HG03159 (cell line): ENCODE measurements at regions not wholly inside any gene's neighbourhood (a gene's known extent, or its start where the extent isn't known, plus 50 kb on each side); places are given as distances from the start of the nearest gene placed in this dataset.

Experiments
- ATAC-seq: cut with Tn5 transposase; IDR thresholded peaks from one replicate; pipeline ENCODE4 v1.9.1; 2021; ENCODE audit warnings: mild to moderate bottlenecking, moderate library complexity; ENCODE audit not compliant: unreplicated experiment

DNA sequence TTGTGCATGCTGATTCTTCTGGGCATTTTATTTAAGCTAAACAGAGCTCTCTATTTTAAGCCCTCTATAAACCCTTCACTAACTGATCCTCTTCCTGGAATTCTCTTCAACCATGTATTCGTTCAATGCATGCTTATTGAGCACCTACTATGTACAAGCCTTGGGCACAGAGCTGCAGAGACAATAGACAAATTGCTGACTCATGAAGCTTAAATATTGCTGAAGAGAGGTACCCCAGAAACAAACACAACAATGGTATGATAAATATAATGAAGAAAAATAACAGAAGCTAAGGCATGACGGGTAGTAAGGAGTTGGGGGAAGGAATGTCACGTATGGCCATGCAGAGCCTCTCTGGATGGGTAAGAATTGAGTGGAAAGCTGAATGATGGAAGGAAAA lies 222.2 kb downstream of the PPARGC1A start:
- ATAC-seq: no peak

DNA sequence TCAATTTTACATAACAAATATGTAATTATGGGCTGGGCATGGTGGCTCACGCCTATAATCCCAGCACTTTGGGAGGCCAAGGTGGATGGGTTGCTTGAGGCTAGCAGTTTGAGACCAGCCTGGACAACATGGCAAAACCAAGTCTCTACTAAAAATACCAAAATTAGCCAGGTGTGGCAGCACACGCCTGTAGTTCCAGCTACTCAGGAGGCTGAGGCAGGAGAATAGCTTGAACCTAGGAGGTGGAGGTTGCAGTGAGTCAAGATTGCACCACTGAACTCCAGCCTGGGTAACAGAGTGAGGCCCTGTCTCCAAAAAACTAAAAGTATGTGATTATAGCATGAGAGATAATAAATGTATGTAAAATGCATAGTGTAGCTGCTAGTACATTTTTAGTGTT lies 229.0 kb downstream of the PPARGC1A start:
- no peak for ATAC-seq

- ATAC-seq: no peak
Observed at GRCh38 chr4:23654791-23655190, 235.1 kb downstream of the PPARGC1A start.

GRCh38 chr4:23648854-23649596 lies 240.8 kb downstream of the PPARGC1A start:
- ATAC-seq: no peak

GRCh38 chr4:23635468-23635867 lies 254.4 kb downstream of the PPARGC1A start:
- no peak for ATAC-seq

- ATAC-seq: no peak
Observed at GRCh38 chr4:23631255-23631950, 258.4 kb downstream of the PPARGC1A start.

- ATAC-seq: no peak
Observed at GRCh38 chr4:23630110-23630509, 259.7 kb downstream of the PPARGC1A start.

DNA sequence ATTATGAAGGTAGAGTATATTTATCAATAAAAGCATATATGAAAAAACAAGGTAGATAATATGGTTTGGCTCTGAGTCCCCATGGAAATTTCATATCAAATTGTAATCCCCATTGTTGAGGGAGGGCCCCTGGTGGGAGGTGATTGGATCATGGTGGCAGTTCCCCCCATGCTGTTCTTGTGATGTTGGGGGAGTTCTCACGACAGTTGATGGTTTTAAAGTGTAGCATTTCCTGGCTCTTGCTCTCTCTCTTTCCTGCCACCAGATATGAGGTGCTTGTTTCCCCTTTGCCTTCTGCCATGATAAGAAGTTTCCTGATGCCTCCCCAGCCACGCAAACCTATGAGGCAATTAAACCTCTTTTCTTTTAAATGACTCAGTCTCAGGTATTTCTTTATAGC lies 260.4 kb downstream of the PPARGC1A start:
- no peak for ATAC-seq

DNA sequence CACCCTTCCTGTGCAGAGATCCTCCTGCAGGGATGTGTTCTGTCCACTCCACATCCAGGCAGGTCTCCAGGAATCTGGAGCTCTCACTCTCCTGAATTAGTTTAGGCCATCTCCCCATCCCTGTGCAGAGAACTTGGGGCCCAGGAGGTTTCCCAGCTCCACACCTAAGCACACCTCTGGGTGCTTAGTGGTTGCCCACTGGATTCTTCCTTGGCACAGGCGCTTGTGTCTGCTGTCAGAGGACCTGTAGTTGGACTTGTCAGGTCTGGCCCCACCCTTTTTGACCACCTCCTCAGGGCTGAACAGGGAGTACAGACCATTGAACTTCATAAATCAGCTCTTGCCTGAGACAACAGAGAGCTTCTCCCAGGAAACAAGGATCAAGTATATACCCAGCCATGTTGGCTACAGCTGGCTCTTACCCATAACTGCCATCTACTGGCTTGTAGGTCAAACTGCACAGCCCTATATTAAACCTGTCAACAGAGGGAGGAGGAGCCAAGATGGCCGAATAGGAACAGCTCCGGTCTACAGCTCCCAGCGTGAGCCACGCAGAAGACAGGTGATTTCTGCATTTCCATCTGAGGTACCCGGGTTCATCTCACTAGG lies 275.5 kb downstream of the PPARGC1A start:
- ATAC-seq: no peak

GRCh38 chr4:23613782-23614181 lies 276.1 kb downstream of the PPARGC1A start:
- no peak for ATAC-seq

DNA sequence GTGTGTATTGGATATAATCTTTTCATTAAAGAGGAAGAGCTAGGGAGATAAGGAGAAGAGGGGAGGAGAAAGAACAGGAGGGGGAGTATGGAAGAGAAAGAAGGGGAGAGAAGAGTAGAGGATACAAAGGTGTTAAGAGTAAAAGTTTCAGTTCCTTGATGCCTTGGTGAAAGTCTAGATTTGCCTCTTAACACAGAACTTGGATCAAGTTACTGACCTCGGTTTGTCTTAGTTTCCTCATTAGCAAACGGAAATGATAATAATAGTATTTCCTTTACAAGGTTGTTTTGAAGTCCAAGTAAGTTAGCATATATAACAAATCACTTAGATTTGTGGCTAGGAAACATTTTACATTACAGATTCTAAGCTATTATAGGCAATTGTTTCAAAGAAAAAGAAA lies 287.1 kb downstream of the PPARGC1A start:
- ATAC-seq: no peak

DNA sequence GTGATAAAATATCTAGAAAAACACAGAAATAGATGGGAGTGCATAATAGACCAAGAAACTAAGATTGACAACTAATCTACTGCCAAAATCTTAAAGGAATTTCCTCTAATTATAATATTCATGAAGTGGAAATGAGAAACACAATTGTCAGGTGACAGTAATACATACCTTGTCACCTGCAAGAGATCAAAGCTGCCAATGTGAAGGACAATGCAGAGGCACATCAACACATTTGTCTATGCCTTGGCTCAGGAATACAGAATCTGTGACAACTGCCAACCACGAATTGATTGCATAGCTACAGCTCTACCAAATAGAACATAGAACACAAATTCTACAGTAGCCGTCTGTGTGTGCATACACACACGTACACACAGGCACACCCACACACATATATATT lies 295.7 kb downstream of the PPARGC1A start:
- no peak for ATAC-seq

- ATAC-seq: no peak
Observed at GRCh38 chr4:23590431-23590830, 299.4 kb downstream of the PPARGC1A start.

- no peak for ATAC-seq
Observed at GRCh38 chr4:23584024-23584423, 305.8 kb downstream of the PPARGC1A start.

DNA sequence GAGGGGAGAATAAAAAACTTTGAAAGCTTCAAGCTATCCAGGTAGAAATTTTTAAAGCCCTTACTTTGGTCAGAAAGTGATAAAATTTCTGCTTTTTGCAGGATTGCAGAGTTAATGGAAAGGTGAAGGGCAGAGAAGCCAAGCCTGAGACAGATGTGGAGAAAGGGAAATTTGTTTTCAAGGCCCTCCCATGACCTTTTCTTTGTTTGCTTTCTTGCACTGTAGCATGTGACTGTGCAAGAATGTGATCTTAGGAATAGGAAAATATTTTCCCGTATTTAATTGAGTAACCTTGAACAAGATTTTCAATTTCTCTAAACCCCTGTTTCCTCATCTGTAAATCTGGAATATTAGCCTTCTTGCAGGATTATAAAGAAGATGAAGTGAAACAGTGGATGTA lies 307.2 kb downstream of the PPARGC1A start:
- no peak for ATAC-seq

DNA sequence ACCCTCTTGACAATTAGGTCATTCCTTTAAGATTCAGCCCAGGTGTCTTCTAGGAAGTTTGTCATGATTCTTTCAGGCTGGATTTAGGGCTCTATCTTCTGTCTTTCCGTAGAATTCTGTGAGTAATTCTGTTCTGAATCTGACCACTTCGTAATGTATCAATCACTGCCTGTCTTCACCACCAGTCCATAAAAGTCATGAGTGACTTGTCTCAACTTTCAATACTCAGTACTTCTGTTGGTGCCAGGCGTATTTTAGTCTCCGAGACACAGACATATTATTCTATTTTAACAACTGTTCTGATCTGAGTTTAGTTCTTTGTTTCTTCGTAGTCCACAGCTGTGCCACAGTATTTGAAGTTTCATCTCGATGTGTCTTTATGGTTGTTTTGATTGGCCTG lies 310.7 kb downstream of the PPARGC1A start:
- no peak for ATAC-seq

DNA sequence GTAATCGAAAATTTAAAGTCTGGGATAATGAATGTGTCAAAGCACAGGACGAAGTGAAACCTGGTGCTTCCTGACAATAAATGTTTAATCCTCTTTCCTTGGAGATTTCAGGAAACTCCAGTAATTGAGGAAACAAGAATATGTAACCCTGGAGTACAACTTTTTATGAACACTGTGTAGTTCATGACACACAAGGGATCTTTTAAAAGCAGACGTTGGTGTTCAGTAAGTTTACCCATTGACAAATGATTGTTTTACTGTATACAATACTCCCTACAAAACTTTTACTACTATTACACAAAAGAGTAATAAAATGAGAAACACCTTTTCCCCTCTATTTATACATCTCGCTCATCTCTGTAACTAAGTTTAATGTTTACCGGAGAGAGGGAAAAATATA lies 312.4 kb downstream of the PPARGC1A start:
- ATAC-seq: no peak

DNA sequence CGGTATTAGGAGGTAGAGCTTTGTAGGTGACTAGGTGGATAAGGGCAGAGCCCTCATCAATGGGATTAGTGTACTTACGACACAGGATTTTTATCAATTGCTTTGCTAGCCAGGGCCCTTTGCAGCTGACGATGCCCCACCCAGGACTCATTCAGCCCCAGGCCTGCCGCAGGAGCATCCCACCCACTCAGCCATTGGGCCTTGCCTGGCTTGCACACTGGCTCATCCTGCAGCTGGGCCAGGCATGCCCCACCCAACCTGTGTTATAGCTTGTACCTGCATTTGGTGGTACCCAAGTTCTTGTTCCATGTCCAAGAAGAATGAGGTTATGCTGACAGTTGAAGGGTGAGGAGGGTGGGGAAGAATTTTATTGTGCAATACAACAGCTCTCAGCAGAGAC lies 317.5 kb downstream of the PPARGC1A start:
- ATAC-seq: no peak

DNA sequence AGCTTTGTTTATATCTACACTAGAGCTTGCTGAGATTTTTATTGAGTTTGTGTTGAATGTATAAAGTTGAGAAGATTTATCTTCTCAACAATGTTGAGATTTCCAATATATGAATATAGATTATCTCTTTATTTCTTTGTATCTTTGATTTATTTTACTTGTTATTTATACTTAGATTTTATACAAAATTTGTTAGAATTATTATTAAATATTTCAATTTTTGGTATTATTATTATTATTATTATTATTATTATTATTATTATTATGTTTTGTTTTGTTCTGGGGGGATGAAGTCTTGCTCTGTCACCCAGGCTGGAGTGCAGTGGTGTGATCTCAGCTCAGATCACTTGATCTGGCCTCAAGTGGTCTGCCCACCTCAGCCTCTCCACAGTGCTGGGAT lies 322.5 kb downstream of the PPARGC1A start:
- ATAC-seq: no peak

DNA sequence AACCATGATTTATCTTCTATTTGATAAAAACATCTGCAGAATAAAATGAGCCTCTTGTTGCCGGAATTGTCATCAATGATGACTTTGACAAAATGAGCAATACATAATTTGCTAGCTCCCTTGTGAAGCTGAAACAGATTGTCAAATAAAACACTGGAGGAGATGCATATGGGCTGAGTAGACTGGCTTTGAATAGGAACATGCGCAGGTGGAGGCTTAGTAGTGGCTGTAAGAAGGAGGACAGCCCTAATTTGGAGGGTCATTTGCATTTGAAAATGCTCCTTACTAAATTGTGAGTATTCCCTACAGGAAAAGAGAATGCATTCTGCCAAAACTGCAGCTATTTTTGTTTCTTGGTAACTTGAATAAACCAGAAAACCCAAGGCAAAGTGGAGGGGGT lies 329.1 kb downstream of the PPARGC1A start:
- no peak for ATAC-seq

- no peak for ATAC-seq
Observed at GRCh38 chr4:23558101-23558500, 331.7 kb downstream of the PPARGC1A start.

- ATAC-seq: no peak
Observed at GRCh38 chr4:23547601-23548000, 342.2 kb downstream of the PPARGC1A start.
